NCI-H82 treated with DMSO at 0.1 percent for 48 hours (cell line): ENCODE measurements at regions not wholly inside any gene's neighbourhood (a gene's known extent, or its start where the extent isn't known, plus 50 kb on each side); places are given as distances from the start of the nearest gene placed in this dataset.

Experiments
- DNase-seq: peaks from one replicate; lab custom pipeline; 2025; ENCODE audit not compliant: unreplicated experiment; lab: John Stamatoyannopoulos, UW

GRCh38 chr16:55041540-55042234, 111.0 kb downstream of the IRX5 start:
- DNase-seq = no peak

GRCh38 chr16:55042556-55043432, 112.1 kb downstream of the IRX5 start:
- DNase-seq = no peak

- no peak for DNase-seq
Measured at GRCh38 chr16:55043499-55043898, 112.8 kb downstream of the IRX5 start.

GRCh38 chr16:55044201-55044975, 113.7 kb downstream of the IRX5 start:
- no peak for DNase-seq

GRCh38 chr16:55045329-55045728, 114.7 kb downstream of the IRX5 start:
- no peak for DNase-seq

- DNase-seq = no peak
Measured at GRCh38 chr16:55045756-55046460, 115.2 kb downstream of the IRX5 start.

- no peak for DNase-seq
Measured at GRCh38 chr16:55046513-55046912, 115.8 kb downstream of the IRX5 start.

- DNase-seq = no peak
Measured at GRCh38 chr16:55046916-55047315, 116.3 kb downstream of the IRX5 start.

GRCh38 chr16:55047331-55047730, 116.7 kb downstream of the IRX5 start:
- DNase-seq = no peak

- no peak for DNase-seq
Measured at GRCh38 chr16:55047903-55048497, 117.3 kb downstream of the IRX5 start.

GRCh38 chr16:55048745-55049144, 118.1 kb downstream of the IRX5 start:
- no peak for DNase-seq

- DNase-seq = no peak
Measured at GRCh38 chr16:55051571-55052347, 121.1 kb downstream of the IRX5 start.

- no peak for DNase-seq
Measured at GRCh38 chr16:55052348-55052734, 121.7 kb downstream of the IRX5 start.

GRCh38 chr16:55052741-55053415, 122.2 kb downstream of the IRX5 start:
- DNase-seq = no peak

GRCh38 chr16:55055262-55055661, 124.6 kb downstream of the IRX5 start:
- no peak for DNase-seq

- no peak for DNase-seq
Measured at GRCh38 chr16:55056585-55057401, 126.1 kb downstream of the IRX5 start.

- DNase-seq = no peak
Measured at GRCh38 chr16:55057866-55058265, 127.2 kb downstream of the IRX5 start.

- no peak for DNase-seq
Measured at GRCh38 chr16:55058576-55058975, 127.9 kb downstream of the IRX5 start.
